Islet of Langerhans (tissue), 1 donor: ENCODE measurements at regions not wholly inside any gene's neighbourhood (a gene's known extent, or its start where the extent isn't known, plus 50 kb on each side); places are given as distances from the start of the nearest gene placed in this dataset.
"Not testable (repeated sequence)": the region's sequence is repeated elsewhere in the genome, so short reads cannot be mapped to it uniquely, and the experiment has no call there.

Experiments used
- FAIRE-seq: peaks from one replicate; lab custom pipeline; 2011; peaks lifted over from hg19 to GRCh38; lab: Jason Lieb, UNC

DNA sequence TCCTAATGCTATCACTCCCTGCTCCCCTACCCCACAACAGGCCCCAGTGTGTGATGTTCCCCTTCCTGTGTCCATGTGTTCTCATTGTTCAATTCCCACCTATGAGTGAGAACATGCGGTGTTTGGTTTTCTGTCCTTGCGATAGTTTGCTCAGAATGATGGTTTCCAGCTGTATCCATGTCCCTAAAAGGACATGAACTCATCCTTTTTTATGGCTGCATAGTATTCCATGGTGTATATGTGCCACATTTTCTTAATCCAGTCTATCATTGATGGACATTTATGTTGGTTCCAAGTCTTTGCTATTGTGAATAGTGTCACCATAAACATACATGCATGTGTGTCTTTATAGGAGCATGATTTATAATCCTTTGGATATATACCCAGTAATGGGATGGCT is 80.4 kb upstream of the B3GAT1 start:
- not testable (repeated sequence) for FAIRE-seq

DNA sequence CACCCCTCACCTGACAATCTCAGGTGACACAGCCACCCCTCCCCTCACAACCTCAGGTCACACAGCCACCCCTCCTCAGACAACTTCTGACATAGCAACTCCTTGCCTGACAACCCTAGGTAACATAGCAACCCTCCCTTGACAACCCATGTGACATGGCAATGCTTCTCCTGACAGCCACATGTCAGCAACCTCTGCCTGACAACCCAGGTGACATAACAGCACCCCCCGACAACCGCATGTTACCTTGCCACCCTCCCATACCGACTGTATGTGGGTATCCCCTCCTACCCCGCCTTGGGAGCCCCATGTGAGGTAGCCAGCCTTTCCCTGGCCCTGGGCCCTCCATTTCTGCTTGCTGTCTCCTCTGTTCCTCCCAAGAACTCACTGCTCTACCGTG is 77.7 kb upstream of the B3GAT1 start:
- no peak for FAIRE-seq

DNA sequence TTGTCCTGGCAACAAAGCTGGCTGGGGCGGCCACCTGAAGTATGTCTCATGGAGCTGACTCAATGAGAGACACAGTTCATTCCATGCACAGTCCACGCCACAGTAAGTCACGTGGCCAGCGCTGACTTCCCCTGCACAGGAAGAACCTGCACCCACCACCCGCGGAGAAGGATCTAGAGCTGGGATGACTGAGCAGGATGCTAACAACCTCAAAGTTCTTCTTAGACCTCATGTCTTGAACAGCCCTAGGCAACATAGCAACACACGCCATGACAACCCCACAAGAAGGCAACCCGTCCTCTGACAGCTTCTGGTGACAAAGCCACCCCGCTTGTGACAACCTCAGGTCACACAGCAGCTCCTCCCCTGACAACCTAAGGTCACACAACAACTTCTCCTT is 76.9 kb upstream of the B3GAT1 start:
- no peak for FAIRE-seq

DNA sequence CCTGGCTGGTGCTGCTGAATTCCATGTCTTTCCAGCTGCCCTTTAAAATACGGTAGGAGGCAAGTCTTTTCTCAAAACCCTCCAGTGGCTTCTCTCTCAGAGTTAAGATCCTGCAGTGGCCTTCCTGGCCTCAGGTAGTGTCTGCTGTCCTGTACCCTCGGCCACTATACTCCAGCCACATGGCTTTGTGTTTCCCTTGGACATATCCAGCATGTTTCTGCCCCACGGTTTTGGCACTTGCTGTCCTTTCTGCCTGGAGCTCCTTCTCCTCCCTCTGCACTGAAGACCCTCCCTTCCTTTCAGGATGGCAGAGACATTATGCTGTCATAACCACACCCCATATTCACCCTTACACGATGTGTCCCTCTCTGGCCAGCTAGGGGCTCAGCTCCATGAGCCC is 76.5 kb upstream of the B3GAT1 start:
- no peak for FAIRE-seq

DNA sequence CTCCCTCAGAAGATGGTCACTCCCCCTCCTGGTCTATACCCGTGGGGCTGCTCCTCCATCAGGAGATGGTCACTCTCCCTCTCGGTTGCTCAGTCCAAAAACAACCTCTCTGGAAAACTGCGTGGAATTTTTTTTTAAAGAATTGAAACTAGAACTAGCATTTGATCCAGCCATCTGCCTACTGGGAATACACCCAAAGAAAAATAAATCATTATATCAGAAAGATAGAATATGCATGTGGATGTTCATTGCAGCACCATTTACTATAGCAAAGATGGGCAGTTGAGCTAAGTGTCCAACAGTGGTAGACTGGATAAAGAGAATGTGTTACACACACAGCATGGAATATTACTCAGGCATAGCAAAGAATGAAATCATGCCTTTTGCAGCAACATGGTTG is 75.7 kb upstream of the B3GAT1 start:
- FAIRE-seq, result no peak

DNA sequence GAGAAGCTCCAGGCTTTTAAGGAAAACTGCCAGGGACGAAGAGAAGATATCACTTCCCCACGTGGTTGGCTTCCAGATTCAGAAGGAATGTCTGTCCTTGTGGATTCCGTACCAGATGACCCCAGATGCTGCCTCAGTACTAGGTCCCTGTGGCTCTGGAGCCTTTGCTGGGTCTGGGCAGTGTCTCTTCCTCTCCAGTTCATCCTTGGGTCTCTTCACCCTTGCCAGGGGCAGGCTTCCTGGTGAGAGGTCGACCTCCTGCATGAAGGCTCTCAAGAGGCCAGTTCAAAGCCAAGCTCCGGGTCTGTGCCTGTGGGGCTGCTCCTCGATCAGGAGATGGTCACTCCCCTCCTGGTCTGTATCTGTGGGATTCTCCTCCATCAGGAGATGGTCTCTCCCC is 74.7 kb upstream of the B3GAT1 start:
- no peak for FAIRE-seq

GRCh38 chr11:134486106-134486505 is 74.1 kb upstream of the B3GAT1 start:
- FAIRE-seq, result no peak

DNA sequence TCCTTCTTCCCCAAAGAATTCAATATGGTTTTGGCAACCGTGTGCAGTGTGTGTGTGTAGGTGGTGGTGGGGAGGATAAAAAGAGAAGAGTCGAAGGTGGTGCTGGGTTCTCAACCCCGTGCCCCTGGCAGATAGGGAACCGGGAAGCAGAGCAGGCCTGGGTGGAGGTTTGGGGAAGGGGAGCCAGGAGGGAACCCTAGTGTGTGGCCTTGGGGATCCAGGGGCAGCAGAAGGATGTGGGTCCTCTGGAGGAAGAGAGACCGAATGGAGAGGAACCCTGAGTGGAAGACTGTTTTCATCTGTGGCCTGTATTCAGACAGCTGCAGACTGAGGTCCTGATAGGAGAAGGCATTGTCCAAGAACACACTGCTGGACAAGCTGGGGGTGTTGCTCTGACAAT is 73.3 kb upstream of the B3GAT1 start:
- FAIRE-seq, result no peak

- no peak for FAIRE-seq
These were observed 71.8 kb upstream of the B3GAT1 start for GRCh38 chr11:134483857-134484256.

- no peak for FAIRE-seq
These were observed 71.2 kb upstream of the B3GAT1 start for GRCh38 chr11:134483291-134483690.

- FAIRE-seq, result no peak
These were observed 70.8 kb upstream of the B3GAT1 start for GRCh38 chr11:134482865-134483264.

DNA sequence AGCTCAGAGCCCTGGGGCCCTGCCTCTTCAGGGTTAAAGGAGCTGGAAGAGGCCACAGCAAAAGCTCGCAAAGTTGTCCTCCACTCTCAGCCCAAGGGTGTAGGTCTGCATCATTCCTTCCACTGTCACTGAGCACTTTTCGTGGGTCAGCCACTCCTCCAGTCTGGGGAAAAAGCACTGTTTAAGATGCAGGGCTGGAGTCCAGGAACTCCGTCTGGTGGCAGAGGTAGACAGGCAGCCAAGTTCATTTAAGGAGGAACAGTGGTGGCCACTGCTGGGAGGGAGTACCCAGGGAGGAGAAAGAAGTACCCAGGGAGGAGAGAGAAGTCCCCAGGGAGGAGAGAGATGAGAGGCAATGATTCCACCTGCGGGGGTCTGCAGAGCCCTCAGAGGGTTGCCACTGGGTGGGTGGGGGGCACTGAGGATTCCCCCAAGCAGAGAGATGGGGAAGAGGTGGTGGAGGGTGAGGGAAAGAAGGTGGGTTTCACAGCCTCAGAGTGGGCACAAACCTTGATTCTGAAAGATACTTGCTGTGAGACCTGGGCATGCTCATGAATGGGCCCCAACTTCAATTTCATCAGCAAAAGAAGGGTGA is 70.0 kb upstream of the B3GAT1 start:
- no peak for FAIRE-seq

DNA sequence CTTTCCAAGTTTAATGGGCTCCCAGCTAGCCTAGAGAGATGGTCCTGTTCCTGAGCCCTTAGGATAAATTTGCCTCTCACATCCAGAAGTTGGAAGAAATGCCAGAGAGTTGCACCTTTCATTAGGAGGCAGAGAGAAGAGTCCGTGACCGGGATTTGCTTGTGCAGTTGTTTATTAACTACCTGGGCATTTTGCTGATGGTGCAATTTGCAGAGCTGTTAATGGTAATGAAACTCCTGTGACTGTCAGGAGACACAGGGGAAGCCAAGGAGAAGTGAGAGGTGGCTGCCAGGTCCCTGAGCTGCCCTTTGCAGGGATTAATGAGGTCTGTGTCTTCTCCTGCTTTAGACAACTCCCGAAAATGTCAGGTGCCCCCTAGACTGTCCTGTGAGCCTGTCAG is 69.1 kb upstream of the B3GAT1 start:
- FAIRE-seq, result no peak

- FAIRE-seq, result no peak
These were observed 68.2 kb upstream of the B3GAT1 start for GRCh38 chr11:134480136-134480712.

GRCh38 chr11:134479206-134480135 is 67.4 kb upstream of the B3GAT1 start:
- FAIRE-seq, result no peak

DNA sequence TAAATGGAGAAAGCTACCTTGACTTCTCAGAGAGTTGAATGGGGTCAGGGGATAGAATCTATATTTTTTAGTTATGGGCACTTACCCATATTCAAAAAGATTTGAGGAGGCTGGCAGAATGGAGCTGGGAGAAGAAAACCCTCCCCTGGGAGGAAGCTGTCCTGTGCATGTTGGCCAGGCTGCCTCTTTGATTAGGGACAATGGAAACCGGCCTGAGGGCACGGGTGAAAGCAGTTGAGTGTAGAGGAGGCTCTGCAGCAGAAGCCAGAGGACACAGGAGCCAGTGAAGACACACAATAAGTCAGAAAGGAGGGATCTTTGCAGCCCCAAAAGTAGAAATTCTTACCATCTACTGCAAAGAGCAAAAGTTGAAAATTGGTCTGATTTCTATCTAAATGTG is 66.6 kb upstream of the B3GAT1 start:
- FAIRE-seq, result no peak

- no peak for FAIRE-seq
These were observed 66.1 kb upstream of the B3GAT1 start for GRCh38 chr11:134478176-134478575.

GRCh38 chr11:134477486-134477885 is 65.4 kb upstream of the B3GAT1 start:
- no peak for FAIRE-seq

DNA sequence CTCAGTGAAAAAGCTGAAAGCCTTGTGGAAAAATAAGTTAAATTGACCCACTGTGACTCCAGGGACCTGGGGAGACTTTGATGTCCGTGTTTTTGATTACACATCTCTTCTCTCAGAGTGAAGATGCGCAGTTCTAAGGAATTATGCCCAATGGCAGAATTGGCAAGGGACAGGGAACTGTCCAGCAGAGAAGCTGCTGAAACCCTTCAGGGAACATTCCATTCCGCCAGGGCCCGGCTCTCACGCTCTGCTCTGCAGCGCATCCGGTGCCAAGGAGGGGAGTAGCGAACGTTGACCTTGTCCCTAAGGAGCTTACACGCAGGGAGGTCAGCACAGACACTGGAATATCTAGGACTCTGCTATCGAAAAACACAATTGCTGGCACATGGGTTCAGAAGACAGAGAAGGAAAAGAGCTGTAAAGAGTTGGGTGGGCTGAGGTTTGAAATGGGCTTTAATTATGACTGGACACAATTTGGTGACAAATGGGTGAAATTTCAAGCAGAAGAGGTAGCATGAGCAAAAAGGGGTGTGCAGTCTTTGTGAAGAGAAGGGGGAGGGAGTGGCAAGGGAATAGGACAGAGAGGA is 64.5 kb upstream of the B3GAT1 start:
- no peak for FAIRE-seq

DNA sequence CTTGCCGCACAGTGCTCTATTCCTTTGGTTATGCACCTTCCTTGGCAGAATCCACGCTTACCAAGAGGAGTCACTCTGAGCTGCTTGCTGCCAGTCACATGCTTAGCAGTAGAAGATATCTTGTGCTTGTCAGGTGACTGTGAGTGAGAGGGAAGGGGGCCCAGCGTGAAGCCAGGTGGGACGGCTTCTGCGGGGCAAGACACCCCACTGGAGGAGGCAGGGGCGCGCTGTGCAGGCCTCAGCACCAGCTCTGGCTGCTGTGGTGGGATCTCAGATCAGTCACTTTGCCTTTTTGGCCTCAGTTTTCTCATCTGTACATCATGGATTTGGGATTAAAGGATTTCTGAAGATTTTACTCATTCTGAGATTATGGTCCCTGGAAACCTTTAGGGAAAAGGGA is 63.9 kb upstream of the B3GAT1 start:
- FAIRE-seq, result no peak

- FAIRE-seq, result no peak
These were observed 62.9 kb upstream of the B3GAT1 start for GRCh38 chr11:134474942-134475341.

DNA sequence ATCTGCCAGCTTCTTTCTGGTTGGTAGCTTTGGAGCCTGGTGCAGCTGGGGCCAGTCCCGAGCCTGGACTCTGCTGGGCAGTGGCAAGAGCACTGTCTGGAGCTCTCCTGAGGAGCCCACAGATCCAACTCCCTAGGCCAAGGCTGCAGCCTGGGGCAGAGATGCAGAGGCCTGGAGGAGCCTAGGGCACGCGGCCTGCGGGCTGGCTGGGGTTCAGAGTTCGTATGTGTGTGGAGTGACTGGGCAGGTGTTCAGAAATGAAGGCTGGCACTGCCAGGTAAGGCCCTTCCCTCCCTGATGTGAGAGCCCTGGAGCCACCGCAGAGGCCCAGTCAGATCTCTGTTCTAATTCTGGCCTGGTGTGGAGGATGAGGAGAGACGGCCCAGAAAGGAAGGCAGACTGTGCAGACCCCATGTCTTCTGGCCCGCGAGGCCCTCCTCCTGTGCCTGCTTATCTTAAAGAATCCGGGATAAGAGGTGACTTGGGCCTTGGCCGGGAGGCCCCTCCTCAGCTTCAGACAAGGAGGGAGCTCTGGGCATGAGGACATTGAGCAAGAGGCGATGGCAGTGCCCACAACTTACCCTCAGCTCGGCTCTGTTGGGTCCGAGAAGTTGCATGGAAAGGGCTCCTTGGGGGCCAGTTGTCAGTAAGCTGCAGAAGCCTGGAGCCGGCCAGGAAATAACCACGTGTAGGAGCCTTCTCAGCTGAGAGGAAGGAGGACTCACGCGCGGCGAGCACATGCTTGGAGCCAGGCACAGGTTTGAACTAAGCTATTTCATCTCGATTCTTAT is 62.2 kb upstream of the B3GAT1 start:
- no peak for FAIRE-seq
